ENCODE measurements at regions not wholly inside any gene's neighbourhood (a gene's known extent, or its start where the extent isn't known, plus 50 kb on each side); places are given as distances from the start of the nearest gene placed in this dataset.

DNA sequence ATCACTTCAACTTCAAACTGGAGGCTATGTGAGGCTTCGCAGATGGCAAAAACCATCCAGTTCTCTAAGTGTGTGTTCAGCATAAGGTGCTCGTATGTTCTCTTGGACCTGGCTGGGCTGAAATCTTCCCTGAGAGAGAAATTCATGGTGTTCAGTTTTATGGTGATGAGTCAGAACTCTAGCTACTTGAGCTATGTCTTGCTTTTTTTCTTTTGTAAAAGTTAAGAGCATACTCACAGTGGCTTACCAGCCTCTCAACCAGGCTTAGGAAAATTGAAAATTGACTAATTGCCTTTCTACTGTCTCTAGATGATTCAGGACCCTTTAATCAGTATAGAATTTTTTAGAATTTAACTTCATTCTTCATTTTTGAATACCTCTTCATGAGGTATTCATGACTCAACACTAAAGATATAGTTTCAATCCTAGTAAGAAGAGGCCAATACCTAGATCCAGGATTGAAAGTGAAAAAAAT, 617.5 kb downstream of the TBL1XR1 start:
- Histone ChIP-seq H4K20me1 (ENCODE audit: insufficient read depth, low read length) (no peaks in the 10 kb centered on the region), H3K9me2 (ENCODE audit: insufficient read depth, low read length) (no peaks in the 10 kb centered on the region), H3K27ac (ENCODE audit: low read depth, low read length, poor library complexity, severe bottlenecking) (no peak overlapping the region), H3K9me3 (ENCODE audit: low read length) (no peaks in the 10 kb centered on the region), H3K4me1 (ENCODE audit: insufficient read depth, low read length, poor library complexity, severe bottlenecking) (no peaks in the 10 kb centered on the region), H3K4me2 (ENCODE audit: low read length) (no peak overlapping the region), H3K36me3 (ENCODE audit: insufficient read depth, low read length) (no peaks in the 10 kb centered on the region), H3K4me3 (ENCODE audit: low read depth, low read length, poor library complexity, severe bottlenecking) (no peak overlapping the region), H3K79me2 (ENCODE audit: insufficient read depth, low read depth, low read length) (no peaks in the 10 kb centered on the region), H2AFZ (ENCODE audit: low read length) (no peak overlapping the region)
- no peak for TF ChIP-seq EZH2phosphoT487 (IDR thresholded peaks at IDR 0.05; ENCODE audit: borderline replicate concordance, low read depth, low read length)
- no peak for TF ChIP-seq CTCF (conservative IDR thresholded peaks at IDR 0.05; ENCODE audit: low read length)
- no TSS peak for BruUV-seq (replicated peaks)
- intact Hi-C loops (cut with micrococcal nuclease; ENCODE audit: unreplicated experiment): no loop called here
- no peak for DNase-seq (ENCODE audit: low spot score)
- ChIA-PET POLR2A (no interaction called here), CTCF (ENCODE audit: unreplicated experiment) (no interaction called here)

DNA sequence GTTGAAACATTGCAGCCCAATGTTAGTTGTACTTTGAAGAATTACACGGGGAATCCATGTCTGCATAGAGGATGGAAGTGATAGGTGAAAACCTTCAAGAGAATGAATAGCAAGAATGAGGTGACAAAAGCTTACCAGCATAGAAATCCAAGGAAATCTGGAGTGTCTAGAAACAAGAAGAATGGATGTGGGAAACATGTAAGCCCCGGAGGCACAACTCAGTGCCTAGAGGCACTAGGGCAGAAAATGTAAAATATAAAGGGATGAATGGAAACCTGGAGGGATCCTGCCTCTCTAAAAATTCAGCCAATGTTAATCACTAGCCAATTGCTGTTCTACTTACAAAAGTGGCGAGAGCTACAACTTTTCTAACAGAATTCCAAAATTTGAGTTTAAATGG, 619.0 kb downstream of the TBL1XR1 start:
- Histone ChIP-seq H3K79me2 (ENCODE audit: insufficient read depth, low read depth, low read length) (no peaks in the 10 kb centered on the region), H3K4me3 (ENCODE audit: low read depth, low read length, poor library complexity, severe bottlenecking) (no peak overlapping the region), H4K20me1 (ENCODE audit: insufficient read depth, low read length) (no peaks in the 10 kb centered on the region), H2AFZ (ENCODE audit: low read length) (no peak overlapping the region), H3K4me2 (ENCODE audit: low read length) (no peak overlapping the region), H3K36me3 (ENCODE audit: insufficient read depth, low read length) (no peaks in the 10 kb centered on the region), H3K9me3 (ENCODE audit: low read length) (no peaks in the 10 kb centered on the region), H3K4me1 (ENCODE audit: insufficient read depth, low read length, poor library complexity, severe bottlenecking) (no peaks in the 10 kb centered on the region), H3K9me2 (ENCODE audit: insufficient read depth, low read length) (no peaks in the 10 kb centered on the region), H3K27ac (ENCODE audit: low read depth, low read length, poor library complexity, severe bottlenecking) (no peak overlapping the region)
- DNase-seq (ENCODE audit: low spot score): no peak
- CTCF ChIA-PET (ENCODE audit: unreplicated experiment): no interaction called here
- TF ChIP-seq EZH2phosphoT487 (IDR thresholded peaks at IDR 0.05; ENCODE audit: borderline replicate concordance, low read depth, low read length) (no peak), CTCF (conservative IDR thresholded peaks at IDR 0.05; ENCODE audit: low read length) (no peak)
- POLR2A ChIA-PET: no interaction called here
- intact Hi-C loops (cut with micrococcal nuclease; ENCODE audit: unreplicated experiment): no loop called here
- BruUV-seq (replicated peaks): no TSS peak

DNA sequence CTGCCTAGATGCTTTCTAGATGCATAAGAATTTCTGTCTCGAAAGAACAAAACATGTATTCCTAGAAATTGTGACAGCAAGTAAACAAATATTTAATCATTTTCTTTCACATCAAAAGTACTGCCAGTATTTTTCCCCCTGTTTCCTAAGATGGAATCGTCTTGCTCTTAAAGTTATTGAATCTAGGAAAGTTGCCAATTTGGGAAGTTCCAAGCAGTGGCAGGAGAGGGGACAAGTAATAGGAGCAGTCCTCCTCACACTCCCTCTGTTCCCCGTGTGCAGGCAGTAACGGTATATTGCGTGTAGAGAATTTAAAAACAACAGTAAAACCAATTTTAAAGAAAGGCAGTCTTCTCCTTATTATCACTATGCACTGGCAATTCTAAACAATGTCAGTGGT, 619.8 kb downstream of the TBL1XR1 start:
- H3K4me1 ChIP-seq (ENCODE audit: insufficient read depth, low read length, poor library complexity, severe bottlenecking): no peaks in the 10 kb centered on the region
- H3K9me2 ChIP-seq (ENCODE audit: insufficient read depth, low read length): no peaks in the 10 kb centered on the region
- intact Hi-C loops (cut with micrococcal nuclease; ENCODE audit: unreplicated experiment): no loop called here
- ChIA-PET POLR2A (no interaction called here), CTCF (ENCODE audit: unreplicated experiment) (no interaction called here)
- DNase-seq (ENCODE audit: low spot score): no peak
- H2AFZ ChIP-seq (ENCODE audit: low read length): no peak overlapping the region
- BruUV-seq (replicated peaks): no TSS peak
- no peak overlapping the region for H3K4me3 ChIP-seq (ENCODE audit: low read depth, low read length, poor library complexity, severe bottlenecking)
- no peak overlapping the region for H3K4me2 ChIP-seq (ENCODE audit: low read length)
- H3K9me3 ChIP-seq (ENCODE audit: low read length): no peaks in the 10 kb centered on the region
- no peaks in the 10 kb centered on the region for H3K36me3 ChIP-seq (ENCODE audit: insufficient read depth, low read length)
- no peak for TF ChIP-seq EZH2phosphoT487 (IDR thresholded peaks at IDR 0.05; ENCODE audit: borderline replicate concordance, low read depth, low read length)
- no peak for TF ChIP-seq CTCF (conservative IDR thresholded peaks at IDR 0.05; ENCODE audit: low read length)
- H3K79me2 ChIP-seq (ENCODE audit: insufficient read depth, low read depth, low read length): no peaks in the 10 kb centered on the region
- H4K20me1 ChIP-seq (ENCODE audit: insufficient read depth, low read length): no peaks in the 10 kb centered on the region
- H3K27ac ChIP-seq (ENCODE audit: low read depth, low read length, poor library complexity, severe bottlenecking): no peak overlapping the region
